Keratinocyte (primary cell): ENCODE measurements at regions not wholly inside any gene's neighbourhood (a gene's known extent, or its start where the extent isn't known, plus 50 kb on each side); places are given as distances from the start of the nearest gene placed in this dataset.
A peak's percentile ranks its signal among the peaks of the same experiment; 100 is the strongest.

Experiments
- DNase-seq: peaks from one replicate; pipeline ENCODE4 v3.0.0-alpha.2; 2011; ENCODE audit warnings: low read depth, missing footprints, low spot score
- FAIRE-seq: peaks from 2 replicates; lab custom pipeline; 2011; peaks lifted over from hg19 to GRCh38; lab: Jason Lieb, UNC
- H2AFZ ChIP-seq: 2 replicates; pipeline ENCODE4 v1.6.0; 2012; ENCODE audit warnings: low read length, control low read depth, inconsistent platforms; ENCODE audit not compliant: control insufficient read depth
- H3K27ac ChIP-seq: 2 replicates; pipeline ENCODE4 v1.5.1; 2011; ENCODE audit warnings: low read length; ENCODE audit not compliant: control insufficient read depth, insufficient read depth
- H3K27me3 ChIP-seq: 3 replicates; pipeline ENCODE4 v1.6.0; 2011; ENCODE audit warnings: low read length; ENCODE audit not compliant: control insufficient read depth, insufficient read depth; ENCODE audit errors: extremely low read depth
- H3K36me3 ChIP-seq, 2 experiments: 2 replicates in 1 of 2; 3 replicates in 1 of 2; pipeline ENCODE4 v1.5.1; 2011; ENCODE audit warnings: low read length in 2 of 2, mild to moderate bottlenecking in 1 of 2; ENCODE audit not compliant: control insufficient read depth in 2 of 2, insufficient read depth in 2 of 2; ENCODE audit errors: extremely low read depth in 1 of 2
- H3K4me1 ChIP-seq: 3 replicates; pipeline ENCODE4 v1.5.1; 2011; ENCODE audit warnings: low read length; ENCODE audit not compliant: control insufficient read depth, insufficient read depth; ENCODE audit errors: extremely low read depth
- H3K4me2 ChIP-seq: 3 replicates; pipeline ENCODE4 v1.6.0; 2011; ENCODE audit warnings: low read depth, low read length; ENCODE audit not compliant: control insufficient read depth, insufficient read depth; ENCODE audit errors: extremely low read depth
- H3K4me3 ChIP-seq, 3 experiments: fragments of 200-600 bp in 1 of 3; sonication (generic) in 1 of 3; 2 replicates in 2 of 3; 3 replicates in 1 of 3; pipeline ENCODE4 v1.5.1; 2011 to 2016; ENCODE audit warnings: low read length in 3 of 3, mild to moderate bottlenecking in 3 of 3, control low read depth in 2 of 3, inconsistent platforms in 1 of 3, low read depth in 1 of 3, mixed read lengths in 1 of 3, mixed run types in 1 of 3, moderate library complexity in 1 of 3; ENCODE audit not compliant: control insufficient read depth in 2 of 3, insufficient read depth in 2 of 3; ENCODE audit errors: extremely low read depth in 1 of 3
- H3K79me2 ChIP-seq: 2 replicates; pipeline ENCODE4 v1.6.0; 2012; ENCODE audit warnings: low read length; ENCODE audit not compliant: control insufficient read depth, insufficient read depth
- H3K9ac ChIP-seq: 3 replicates; pipeline ENCODE4 v1.6.0; 2011; ENCODE audit warnings: low read length; ENCODE audit not compliant: control insufficient read depth, insufficient read depth; ENCODE audit errors: extremely low read depth
- H3K9me1 ChIP-seq: 3 replicates; pipeline ENCODE4 v1.6.0; 2011; ENCODE audit warnings: low read length; ENCODE audit not compliant: control insufficient read depth, insufficient read depth; ENCODE audit errors: extremely low read depth
- H3K9me3 ChIP-seq: 2 replicates; pipeline ENCODE4 v1.5.1; 2012; ENCODE audit warnings: low read depth, low read length; ENCODE audit not compliant: control insufficient read depth
- H4K20me1 ChIP-seq: 3 replicates; pipeline ENCODE4 v1.6.0; 2011; ENCODE audit warnings: low read length; ENCODE audit not compliant: control insufficient read depth, insufficient read depth; ENCODE audit errors: extremely low read depth
- CTCF ChIP-seq, 3 experiments: IDR thresholded peaks in 1 of 3; conservative IDR thresholded peaks in 1 of 3; optimal IDR thresholded peaks in 1 of 3; 2 replicates in 2 of 3; 3 replicates in 1 of 3; pipeline versions ENCODE3 to v1.5.1; 2011; ENCODE audit warnings: low read length in 3 of 3, mild to moderate bottlenecking in 3 of 3, moderate library complexity in 2 of 3, control low read depth in 1 of 3, inconsistent platforms in 1 of 3; ENCODE audit not compliant: insufficient read depth in 2 of 3; ENCODE audit errors: extremely low read depth in 1 of 3
- EZH2 ChIP-seq: IDR thresholded peaks from one replicate; pipeline ENCODE4 v1.6.1; 2012; ENCODE audit warnings: inconsistent platforms, mild to moderate bottlenecking, low read length, moderate library complexity
- dilution Hi-C: fragments of 300-500 bp; cut with MboI; formaldehyde crosslinking; loops from one replicate; pipeline ENCODE4 v1.7.0; 2020; ENCODE audit warnings: low sequenced_read_pairs; ENCODE audit not compliant: extremely low pct_ligation_motif_present

GRCh38 chr7:54360075-54360840 is 181.9 kb upstream of the VSTM2A start:
- FAIRE-seq: no peak
- H3K36me3 ChIP-seq: no peaks in the 10 kb centered on the region
- dilution Hi-C loops: no loop called here
- no peaks in the 10 kb centered on the region for H3K9me3 ChIP-seq
- H3K4me2 ChIP-seq: no peak overlapping the region
- H3K4me1 ChIP-seq: no peaks in the 10 kb centered on the region
- H3K9ac ChIP-seq: no peak overlapping the region
- no peaks in the 10 kb centered on the region for H3K79me2 ChIP-seq
- no peak overlapping the region for H3K4me3 ChIP-seq
- H3K9me1 ChIP-seq: no peaks in the 10 kb centered on the region
- no peak overlapping the region for H3K27ac ChIP-seq
- no peaks in the 10 kb centered on the region for H4K20me1 ChIP-seq
- no peaks in the 10 kb centered on the region for H3K27me3 ChIP-seq
- H2AFZ ChIP-seq: no peak overlapping the region
- TF ChIP-seq EZH2 (no peak), CTCF (optimal IDR thresholded peaks at IDR 0.05 in 1 of 3, IDR thresholded peaks at IDR 0.05 in 1 of 3, conservative IDR thresholded peaks at IDR 0.05 in 1 of 3; ENCODE audit: extremely low read depth in 1 of 3, insufficient read depth in 2 of 3, low read length in 3 of 3) (no peak)
- DNase-seq: no peak

GRCh38 chr7:54390565-54390964 is 151.6 kb upstream of the VSTM2A start:
- DNase-seq (peak; percentile 44), FAIRE-seq (peak; percentile 76)
- H3K79me2 ChIP-seq: no peaks in the 10 kb centered on the region
- H4K20me1 ChIP-seq: no peaks in the 10 kb centered on the region
- H3K27me3 ChIP-seq: no peaks in the 10 kb centered on the region
- no peak for TF ChIP-seq CTCF (optimal IDR thresholded peaks at IDR 0.05 in 1 of 3, IDR thresholded peaks at IDR 0.05 in 1 of 3, conservative IDR thresholded peaks at IDR 0.05 in 1 of 3; ENCODE audit: extremely low read depth in 1 of 3, insufficient read depth in 2 of 3, low read length in 3 of 3)
- no peak for TF ChIP-seq EZH2
- no peaks in the 10 kb centered on the region for H3K9me1 ChIP-seq
- peak overlapping the region; percentile 13 for H3K27ac ChIP-seq
- H3K4me3 ChIP-seq: no peak overlapping the region
- H3K4me1 ChIP-seq: no peaks in the 10 kb centered on the region
- no peaks in the 10 kb centered on the region for H3K36me3 ChIP-seq
- H3K9ac ChIP-seq: no peak overlapping the region
- no peak overlapping the region for H2AFZ ChIP-seq
- H3K4me2 ChIP-seq: peak overlapping the region; percentile 55
- no peaks in the 10 kb centered on the region for H3K9me3 ChIP-seq
- dilution Hi-C loops: no loop called here
